ENCODE measurements at regions not wholly inside any gene's neighbourhood (a gene's known extent, or its start where the extent isn't known, plus 50 kb on each side); places are given as distances from the start of the nearest gene placed in this dataset.

DNA sequence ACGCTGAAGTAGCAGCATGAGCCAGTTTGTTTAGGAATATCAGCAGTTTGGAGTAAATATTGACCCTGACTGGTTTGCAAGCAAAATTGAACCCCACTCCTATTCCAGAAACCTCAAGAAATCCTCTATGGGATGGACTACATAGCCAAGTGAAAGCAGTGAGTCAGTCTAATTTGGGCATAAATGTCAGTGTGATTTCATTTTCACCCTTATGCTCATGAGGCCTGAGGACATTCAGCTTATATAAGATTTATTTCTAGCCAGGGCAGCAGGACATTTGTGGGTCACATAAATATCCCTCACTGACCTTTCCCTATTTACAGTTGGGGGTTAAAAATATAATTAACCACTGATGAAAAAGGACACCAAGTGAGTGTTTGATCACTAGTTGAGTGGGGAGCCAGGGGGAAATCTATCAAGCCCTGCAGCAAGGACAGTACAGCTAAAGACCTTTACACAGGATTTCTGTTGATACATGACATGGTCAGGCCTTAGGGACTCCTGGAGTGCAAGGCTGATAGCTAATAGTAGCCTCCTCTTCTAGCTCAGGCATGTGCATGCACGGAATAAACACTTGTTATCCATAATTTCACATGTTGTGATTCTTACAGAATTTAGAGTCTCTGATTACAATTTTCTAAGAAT, 996.9 kb upstream of the GRIA3 start:
- DNase-seq (no peak), ATAC-seq (ENCODE audit: poor library complexity) (no peak)
- H3K27ac ChIP-seq (ENCODE audit: low read depth in 1 of 2, low read length in 2 of 2) = no peak overlapping the region
- Mint-ChIP-seq H3K36me3 (ENCODE audit: low read depth) (no peaks in the 10 kb centered on the region), H3K9me3 (no peaks in the 10 kb centered on the region), H3K4me1 (ENCODE audit: low read depth) (no peaks in the 10 kb centered on the region), H3K4me3 (no peak overlapping the region), H3K27me3 (no peaks in the 10 kb centered on the region), H3K27ac (no peak overlapping the region)
- no peak for TF ChIP-seq CTCF (IDR thresholded peaks at IDR 0.05)
- H3K36me3 ChIP-seq (ENCODE audit: insufficient read depth, low read length) = no peaks in the 10 kb centered on the region
- H3K9me3 ChIP-seq (ENCODE audit: control insufficient read depth in 1 of 2, insufficient read depth in 1 of 2, low read length in 2 of 2) = peaks cover 0 to 3% of the 10 kb centered on the region in 2 experiments
- ChIA-PET CTCF (no interaction called here), POLR2A (no interaction called here)
- intact Hi-C loops (cut with DNase I, micrococcal nuclease) = no loop called here
- H3K4me1 ChIP-seq (ENCODE audit: insufficient read depth, low read length) = no peaks in the 10 kb centered on the region
- no peaks in the 10 kb centered on the region for H3K27me3 ChIP-seq (ENCODE audit: control insufficient read depth in 1 of 2, insufficient read depth in 2 of 2, low read length in 2 of 2)
- H3K4me3 ChIP-seq (ENCODE audit: low read length) = no peak overlapping the region

- ChIA-PET CTCF (no interaction called here), POLR2A (no interaction called here)
- Mint-ChIP-seq H3K27me3 (no peaks in the 10 kb centered on the region), H3K27ac (no peak overlapping the region), H3K36me3 (ENCODE audit: low read depth) (no peaks in the 10 kb centered on the region), H3K9me3 (no peaks in the 10 kb centered on the region), H3K4me3 (no peak overlapping the region), H3K4me1 (ENCODE audit: low read depth) (no peaks in the 10 kb centered on the region)
- Histone ChIP-seq H3K4me1 (ENCODE audit: insufficient read depth, low read length) (no peaks in the 10 kb centered on the region), H3K4me3 (ENCODE audit: low read length) (no peak overlapping the region), H3K36me3 (ENCODE audit: insufficient read depth, low read length) (no peaks in the 10 kb centered on the region), H3K27me3 (ENCODE audit: control insufficient read depth in 1 of 2, insufficient read depth in 2 of 2, low read length in 2 of 2) (no peaks in the 10 kb centered on the region), H3K27ac (ENCODE audit: low read depth in 1 of 2, low read length in 2 of 2) (no peak overlapping the region), H3K9me3 (ENCODE audit: control insufficient read depth in 1 of 2, insufficient read depth in 1 of 2, low read length in 2 of 2) (peaks cover 0 to 3% of the 10 kb centered on the region in 2 experiments)
- ATAC-seq (ENCODE audit: poor library complexity) (no peak), DNase-seq (no peak)
- no peak for TF ChIP-seq CTCF (IDR thresholded peaks at IDR 0.05)
- intact Hi-C loops (cut with DNase I, micrococcal nuclease) = no loop called here
Observed at GRCh38 chrX:122188751-122189150, 995.3 kb upstream of the GRIA3 start.

- Mint-ChIP-seq H3K36me3 (ENCODE audit: low read depth) (no peaks in the 10 kb centered on the region), H3K27me3 (no peaks in the 10 kb centered on the region), H3K4me3 (no peak overlapping the region), H3K4me1 (ENCODE audit: low read depth) (no peaks in the 10 kb centered on the region), H3K27ac (no peak overlapping the region), H3K9me3 (no peaks in the 10 kb centered on the region)
- H3K9me3 ChIP-seq (ENCODE audit: control insufficient read depth in 1 of 2, insufficient read depth in 1 of 2, low read length in 2 of 2) = no peaks in the 10 kb centered on the region
- DNase-seq (no peak), ATAC-seq (ENCODE audit: poor library complexity) (no peak)
- H3K4me1 ChIP-seq (ENCODE audit: insufficient read depth, low read length) = no peaks in the 10 kb centered on the region
- intact Hi-C loops (cut with DNase I, micrococcal nuclease) = no loop called here
- H3K27ac ChIP-seq (ENCODE audit: low read depth in 1 of 2, low read length in 2 of 2) = no peak overlapping the region
- no peak for TF ChIP-seq CTCF (IDR thresholded peaks at IDR 0.05)
- ChIA-PET POLR2A (no interaction called here), CTCF (no interaction called here)
- no peak overlapping the region for H3K4me3 ChIP-seq (ENCODE audit: low read length)
- H3K27me3 ChIP-seq (ENCODE audit: control insufficient read depth in 1 of 2, insufficient read depth in 2 of 2, low read length in 2 of 2) = no peaks in the 10 kb centered on the region
- H3K36me3 ChIP-seq (ENCODE audit: insufficient read depth, low read length) = no peaks in the 10 kb centered on the region
Observed at GRCh38 chrX:122196343-122196742, 987.7 kb upstream of the GRIA3 start.
